GM18868 (cell line): ENCODE measurements at regions not wholly inside any gene's neighbourhood (a gene's known extent, or its start where the extent isn't known, plus 50 kb on each side); places are given as distances from the start of the nearest gene placed in this dataset.

ENCODE experiments used
- ATAC-seq: cut with Tn5 transposase; IDR thresholded peaks from one replicate; pipeline ENCODE4 v1.9.1; 2021; ENCODE audit warnings: mild to moderate bottlenecking, moderate library complexity; ENCODE audit not compliant: unreplicated experiment

GRCh38 chr10:130994191-130994590 lies 317.3 kb downstream of the TCERG1L start:
- ATAC-seq, result no peak

DNA sequence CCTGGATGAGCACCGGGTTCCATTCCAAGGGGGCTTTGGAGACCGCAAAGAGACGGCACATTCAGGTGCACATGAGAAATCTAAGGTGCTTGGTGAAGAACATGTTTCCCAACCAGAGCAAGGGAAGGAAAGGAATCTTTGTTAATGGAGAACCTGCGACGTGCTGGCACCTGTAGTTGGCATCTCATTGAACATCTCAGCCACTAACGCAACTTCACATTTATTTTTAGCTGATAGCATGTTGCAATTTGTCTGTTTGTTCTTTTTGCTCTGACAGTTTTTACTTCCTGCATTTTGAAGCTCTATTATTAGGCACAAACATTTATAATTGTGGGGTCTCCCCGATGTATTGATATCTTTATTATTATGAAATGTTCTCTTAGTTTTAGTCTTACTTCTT lies 316.7 kb downstream of the TCERG1L start:
- no peak for ATAC-seq

- ATAC-seq, result no peak
Observed at GRCh38 chr10:130997267-130998045, 314.1 kb downstream of the TCERG1L start.

- ATAC-seq, result no peak
Observed at GRCh38 chr10:130998046-130998435, 313.5 kb downstream of the TCERG1L start.

- ATAC-seq, result no peak
Observed at GRCh38 chr10:130998642-130999041, 312.9 kb downstream of the TCERG1L start.

GRCh38 chr10:130999376-131000202 lies 311.9 kb downstream of the TCERG1L start:
- ATAC-seq, result no peak

- ATAC-seq, result no peak
Observed at GRCh38 chr10:131000244-131000643, 311.3 kb downstream of the TCERG1L start.

DNA sequence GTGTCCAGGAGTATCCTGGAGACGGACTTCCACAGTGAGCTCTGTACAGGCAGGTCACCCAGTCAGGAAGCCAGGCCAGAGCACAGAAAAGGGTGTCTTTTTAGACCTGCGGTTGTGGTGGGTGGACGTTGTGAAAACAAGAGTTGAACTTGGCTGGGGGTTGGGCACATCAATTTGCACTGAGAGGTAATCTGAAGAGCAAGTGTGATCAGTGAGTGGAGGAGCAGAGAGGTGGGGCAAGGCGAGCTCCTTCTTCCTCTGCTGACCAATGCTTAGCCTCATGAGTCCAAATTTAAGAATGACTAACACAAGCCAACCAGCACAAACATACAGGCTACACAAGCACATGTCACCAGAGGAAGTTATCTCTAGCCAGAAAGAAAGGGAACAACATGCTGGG lies 310.8 kb downstream of the TCERG1L start:
- ATAC-seq, result no peak

GRCh38 chr10:131001438-131001837 lies 310.1 kb downstream of the TCERG1L start:
- no peak for ATAC-seq

DNA sequence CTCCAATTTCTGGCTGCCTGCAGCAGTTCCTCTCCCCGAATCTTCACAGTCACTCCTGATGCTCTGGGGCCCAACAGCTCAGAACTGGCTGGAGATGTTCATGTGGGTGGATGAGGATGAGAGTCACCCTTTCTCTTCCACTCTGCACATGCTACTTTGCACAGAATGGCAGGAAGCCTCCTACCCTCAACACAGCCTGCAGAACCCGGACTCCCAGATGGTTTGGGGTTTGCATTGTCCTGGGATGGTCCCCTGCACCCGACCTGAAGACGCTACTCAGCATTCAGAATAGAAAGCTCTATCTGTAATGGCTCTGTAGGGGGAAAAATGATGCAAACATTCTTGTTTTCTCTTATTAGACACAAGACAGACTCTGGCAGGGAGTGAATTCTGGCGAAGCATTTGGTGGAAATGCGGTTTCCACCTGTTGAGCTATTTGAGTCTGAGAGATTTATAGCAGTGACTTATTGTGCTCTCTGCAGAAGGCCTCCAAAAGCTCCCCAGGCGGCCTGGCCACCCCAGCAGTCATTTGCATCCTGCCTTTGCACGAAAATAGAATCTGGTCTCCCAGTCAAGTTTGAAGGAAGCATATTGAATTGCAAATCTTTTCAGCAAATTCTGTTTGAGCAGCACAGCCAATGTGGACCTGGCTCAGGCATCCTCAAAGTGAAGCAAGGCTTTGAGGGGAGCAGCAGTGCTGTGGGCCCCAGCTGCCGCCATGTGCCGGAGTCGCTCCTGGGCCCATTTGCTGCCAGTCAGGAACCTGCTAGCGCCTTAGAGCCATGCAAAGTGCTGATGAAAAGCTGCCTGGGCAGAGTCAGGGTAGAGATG lies 309.3 kb downstream of the TCERG1L start:
- ATAC-seq, result no peak

GRCh38 chr10:131003455-131003854 lies 308.1 kb downstream of the TCERG1L start:
- ATAC-seq, result no peak

DNA sequence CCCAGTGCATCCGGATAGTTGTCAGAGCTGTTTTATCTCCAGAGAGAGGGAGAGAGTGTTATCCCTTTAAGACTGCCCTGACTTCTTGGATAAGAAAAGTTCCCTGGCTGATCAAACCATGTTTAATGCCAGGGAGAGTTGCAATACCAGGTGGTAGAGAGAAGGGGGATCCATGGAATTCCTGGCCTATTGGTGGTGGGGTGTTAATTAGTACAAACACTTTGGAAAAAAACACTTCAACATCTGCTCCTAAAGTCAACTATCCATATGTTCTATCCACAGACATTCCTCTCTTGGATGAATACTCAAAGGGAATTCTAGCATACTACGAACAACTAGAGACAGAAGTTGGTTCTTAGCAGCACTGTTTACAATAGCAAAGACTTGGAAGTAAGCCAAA lies 307.2 kb downstream of the TCERG1L start:
- ATAC-seq, result no peak

DNA sequence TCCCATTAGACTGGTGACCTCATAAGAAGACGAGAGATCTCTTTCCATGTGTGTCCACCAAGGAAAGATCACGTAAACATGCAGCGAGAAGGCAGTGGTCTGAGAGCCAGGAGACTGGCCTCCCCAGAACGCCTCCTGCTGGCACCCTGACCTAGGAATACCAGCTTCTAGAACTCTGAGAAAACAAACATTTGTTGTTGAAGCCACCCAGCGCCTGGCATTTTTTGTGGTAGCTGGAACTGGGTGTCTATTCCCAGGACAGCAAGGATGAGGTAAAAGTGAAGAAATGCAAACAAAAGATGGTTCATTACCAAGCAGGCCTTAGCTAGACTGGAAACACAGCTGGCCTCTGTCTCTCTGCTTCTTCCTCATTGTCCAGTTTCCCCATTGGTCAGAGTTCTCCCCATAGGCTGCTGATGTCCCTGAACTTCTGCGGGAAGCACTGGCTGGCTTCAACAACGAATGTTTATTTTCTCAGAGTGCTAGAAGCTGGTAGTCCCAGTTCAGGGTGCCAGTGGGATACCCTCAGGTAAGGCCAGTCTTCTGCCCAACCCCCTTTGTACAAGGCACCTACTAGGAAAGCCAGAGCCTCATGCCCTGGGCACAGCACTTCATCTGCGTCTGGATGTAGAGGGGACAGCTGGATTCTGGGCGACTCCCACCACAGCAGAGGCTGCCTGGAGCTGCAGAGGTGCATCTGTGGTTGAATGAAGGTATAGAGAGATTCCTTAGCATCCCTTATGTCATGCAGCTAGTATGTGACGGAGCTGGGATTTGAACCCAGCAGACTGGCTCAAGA lies 304.9 kb downstream of the TCERG1L start:
- no peak for ATAC-seq

- ATAC-seq, result no peak
Observed at GRCh38 chr10:131009791-131010190, 301.7 kb downstream of the TCERG1L start.

DNA sequence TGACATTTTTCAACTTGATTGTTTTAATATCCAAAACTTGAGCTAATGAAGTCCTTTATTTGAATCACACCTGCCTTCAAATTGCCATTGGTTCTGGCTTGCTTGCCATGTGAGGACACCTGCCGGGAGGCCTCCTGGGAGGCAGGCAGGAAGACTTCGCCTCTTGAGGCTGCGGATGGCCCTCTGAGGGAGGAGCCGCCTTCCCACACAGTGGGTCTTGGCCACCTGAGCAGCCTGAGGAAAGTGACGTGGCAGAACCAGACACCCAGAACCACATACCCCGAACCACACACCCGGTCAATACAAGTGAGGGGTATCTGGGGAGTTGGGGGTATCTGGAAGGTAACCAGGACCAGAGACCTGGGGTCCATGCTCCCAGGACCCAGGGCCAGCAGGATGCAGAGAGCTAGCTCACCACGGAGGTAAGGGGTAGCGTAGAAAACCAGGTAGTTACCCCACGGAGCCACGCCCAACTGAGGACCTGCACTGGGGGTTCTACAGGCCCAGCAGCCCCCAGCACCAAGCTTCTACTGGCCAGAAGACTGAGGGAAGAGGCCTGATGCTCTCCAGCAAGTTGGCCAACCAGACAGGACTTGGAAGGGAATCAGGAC lies 300.5 kb downstream of the TCERG1L start:
- no peak for ATAC-seq

GRCh38 chr10:131011936-131012640 lies 299.4 kb downstream of the TCERG1L start:
- ATAC-seq, result no peak

GRCh38 chr10:131012641-131012985 lies 298.9 kb downstream of the TCERG1L start:
- ATAC-seq, result no peak

GRCh38 chr10:131013281-131013912 lies 298.1 kb downstream of the TCERG1L start:
- ATAC-seq, result no peak

GRCh38 chr10:131014271-131014670 lies 297.2 kb downstream of the TCERG1L start:
- ATAC-seq, result no peak
